Neural progenitor cell (in vitro differentiated cells): ENCODE measurements at regions not wholly inside any gene's neighbourhood (a gene's known extent, or its start where the extent isn't known, plus 50 kb on each side); places are given as distances from the start of the nearest gene placed in this dataset.
"Not testable (repeated sequence)": the region's sequence is repeated elsewhere in the genome, so short reads cannot be mapped to it uniquely, and the experiment has no call there.

Source experiments
- EZH2 ChIP-seq: fragments of 200-600 bp; sonication (generic); IDR thresholded peaks from 2 replicates; pipeline ENCODE4 v1.6.1; 2017; ENCODE audit warnings: antibody characterized with exemption, mild to moderate bottlenecking, moderate library complexity
- EZH2phosphoT487 ChIP-seq: fragments of 200-600 bp; sonication (generic); IDR thresholded peaks from 2 replicates; pipeline ENCODE4 v1.6.1; 2017; ENCODE audit warnings: antibody characterized with exemption
- TF ChIP-seq, protein P1 (sequence below): fragments of 200-600 bp; sonication (generic); IDR thresholded peaks from 2 replicates; pipeline ENCODE4 v1.5.1; 2017; ENCODE audit warnings: antibody characterized with exemption, mild to moderate bottlenecking

DNA sequence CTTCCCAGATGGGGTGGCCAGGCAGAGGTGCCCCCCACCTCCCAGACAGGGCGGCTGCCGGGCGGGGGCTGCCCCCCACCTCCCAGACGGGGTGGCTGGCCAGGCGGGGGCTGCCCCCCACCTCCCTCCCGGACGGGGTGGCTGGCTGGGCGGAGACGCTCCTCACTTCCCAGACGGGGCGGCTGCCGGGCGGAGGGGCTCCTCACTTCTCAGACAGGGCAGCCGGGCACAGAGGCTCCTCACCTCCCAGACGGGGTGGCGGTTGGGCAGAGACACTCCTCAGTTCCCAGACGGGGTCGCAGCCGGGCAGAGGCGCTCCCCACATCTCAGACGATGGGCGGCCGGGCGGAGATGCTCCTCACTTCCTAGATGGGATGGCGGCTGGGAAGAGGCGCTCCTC lies 76.4 kb upstream of the AADAT start:
- TF ChIP-seq, protein P1, sequence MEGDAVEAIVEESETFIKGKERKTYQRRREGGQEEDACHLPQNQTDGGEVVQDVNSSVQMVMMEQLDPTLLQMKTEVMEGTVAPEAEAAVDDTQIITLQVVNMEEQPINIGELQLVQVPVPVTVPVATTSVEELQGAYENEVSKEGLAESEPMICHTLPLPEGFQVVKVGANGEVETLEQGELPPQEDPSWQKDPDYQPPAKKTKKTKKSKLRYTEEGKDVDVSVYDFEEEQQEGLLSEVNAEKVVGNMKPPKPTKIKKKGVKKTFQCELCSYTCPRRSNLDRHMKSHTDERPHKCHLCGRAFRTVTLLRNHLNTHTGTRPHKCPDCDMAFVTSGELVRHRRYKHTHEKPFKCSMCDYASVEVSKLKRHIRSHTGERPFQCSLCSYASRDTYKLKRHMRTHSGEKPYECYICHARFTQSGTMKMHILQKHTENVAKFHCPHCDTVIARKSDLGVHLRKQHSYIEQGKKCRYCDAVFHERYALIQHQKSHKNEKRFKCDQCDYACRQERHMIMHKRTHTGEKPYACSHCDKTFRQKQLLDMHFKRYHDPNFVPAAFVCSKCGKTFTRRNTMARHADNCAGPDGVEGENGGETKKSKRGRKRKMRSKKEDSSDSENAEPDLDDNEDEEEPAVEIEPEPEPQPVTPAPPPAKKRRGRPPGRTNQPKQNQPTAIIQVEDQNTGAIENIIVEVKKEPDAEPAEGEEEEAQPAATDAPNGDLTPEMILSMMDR = not testable (repeated sequence)
- not testable (repeated sequence) for TF ChIP-seq EZH2, EZH2phosphoT487
